WERI-Rb-1 (cell line): ENCODE measurements at regions not wholly inside any gene's neighbourhood (a gene's known extent, or its start where the extent isn't known, plus 50 kb on each side); places are given as distances from the start of the nearest gene placed in this dataset.

Source experiments
- DNase-seq: peaks from one replicate; pipeline ENCODE4 v3.0.0-alpha.2; 2020
- H3K27ac ChIP-seq: fragments of 250-450 bp; sonication (Bioruptor Pico); 2 replicates; pipeline ENCODE4 v1.5.1; 2020; ENCODE audit warnings: mild to moderate bottlenecking, moderate library complexity
- H3K27me3 ChIP-seq: fragments of 250-450 bp; sonication (Bioruptor Pico); 2 replicates; pipeline ENCODE4 v1.5.1; 2021; ENCODE audit warnings: mild to moderate bottlenecking, low read depth, moderate library complexity; ENCODE audit not compliant: insufficient read depth, severe bottlenecking
- H3K36me3 ChIP-seq: fragments of 250-450 bp; sonication (Bioruptor Pico); 2 replicates; pipeline ENCODE4 v1.5.1; 2020; ENCODE audit warnings: mild to moderate bottlenecking, moderate library complexity
- H3K4me3 ChIP-seq: 2 replicates; pipeline ENCODE4 v1.5.1; 2011; ENCODE audit warnings: low read depth, mild to moderate bottlenecking, control low read depth, low read length
- H3K9me3 ChIP-seq: fragments of 250-450 bp; sonication (Bioruptor Pico); 2 replicates; pipeline ENCODE4 v1.5.1; 2021; ENCODE audit warnings: mild to moderate bottlenecking, moderate library complexity; ENCODE audit not compliant: severe bottlenecking
- TF ChIP-seq, protein P1 (sequence below): IDR thresholded peaks from 2 replicates; pipeline ENCODE4 v1.5.1; 2011; ENCODE audit warnings: low read depth, mild to moderate bottlenecking, control low read depth, inconsistent platforms, low read length

GRCh38 chr5:34510002-34510401, 146.1 kb upstream of the RAI14 start:
- H3K4me3 ChIP-seq = no peak overlapping the region
- no peaks in the 10 kb centered on the region for H3K36me3 ChIP-seq
- no peaks in the 10 kb centered on the region for H3K27me3 ChIP-seq

DNA sequence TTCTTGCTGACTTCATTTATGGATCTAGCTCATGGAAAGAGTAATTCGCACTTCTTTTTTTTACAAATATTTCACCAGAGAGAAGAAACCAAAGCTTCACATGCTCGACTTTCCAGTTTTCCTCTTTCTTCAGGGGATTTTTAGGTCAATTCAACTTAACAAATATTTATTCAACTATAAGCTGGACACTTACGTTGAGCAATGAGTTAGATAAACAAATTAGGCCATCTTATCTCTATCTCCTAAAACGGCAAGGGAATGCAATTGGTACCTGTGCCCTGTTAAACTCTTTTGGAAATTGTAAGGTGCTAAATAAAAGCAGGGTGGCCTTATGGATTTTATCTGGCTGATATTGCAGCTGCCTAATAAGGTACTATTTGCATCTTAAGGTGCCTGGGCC, 145.1 kb upstream of the RAI14 start:
- Histone ChIP-seq H3K27ac (no peak overlapping the region), H3K36me3 (no peaks in the 10 kb centered on the region), H3K27me3 (no peaks in the 10 kb centered on the region), H3K9me3 (no peaks in the 10 kb centered on the region), H3K4me3 (no peak overlapping the region)
- TF ChIP-seq, protein P1, sequence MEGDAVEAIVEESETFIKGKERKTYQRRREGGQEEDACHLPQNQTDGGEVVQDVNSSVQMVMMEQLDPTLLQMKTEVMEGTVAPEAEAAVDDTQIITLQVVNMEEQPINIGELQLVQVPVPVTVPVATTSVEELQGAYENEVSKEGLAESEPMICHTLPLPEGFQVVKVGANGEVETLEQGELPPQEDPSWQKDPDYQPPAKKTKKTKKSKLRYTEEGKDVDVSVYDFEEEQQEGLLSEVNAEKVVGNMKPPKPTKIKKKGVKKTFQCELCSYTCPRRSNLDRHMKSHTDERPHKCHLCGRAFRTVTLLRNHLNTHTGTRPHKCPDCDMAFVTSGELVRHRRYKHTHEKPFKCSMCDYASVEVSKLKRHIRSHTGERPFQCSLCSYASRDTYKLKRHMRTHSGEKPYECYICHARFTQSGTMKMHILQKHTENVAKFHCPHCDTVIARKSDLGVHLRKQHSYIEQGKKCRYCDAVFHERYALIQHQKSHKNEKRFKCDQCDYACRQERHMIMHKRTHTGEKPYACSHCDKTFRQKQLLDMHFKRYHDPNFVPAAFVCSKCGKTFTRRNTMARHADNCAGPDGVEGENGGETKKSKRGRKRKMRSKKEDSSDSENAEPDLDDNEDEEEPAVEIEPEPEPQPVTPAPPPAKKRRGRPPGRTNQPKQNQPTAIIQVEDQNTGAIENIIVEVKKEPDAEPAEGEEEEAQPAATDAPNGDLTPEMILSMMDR = no peak
- DNase-seq = no peak

More at GRCh38 chr5:34510002-34510401, 146.1 kb upstream of the RAI14 start:
- TF ChIP-seq, protein P1 = no peak
- Histone ChIP-seq H3K27ac (no peak overlapping the region), H3K9me3 (no peaks in the 10 kb centered on the region)
- no peak for DNase-seq

DNA sequence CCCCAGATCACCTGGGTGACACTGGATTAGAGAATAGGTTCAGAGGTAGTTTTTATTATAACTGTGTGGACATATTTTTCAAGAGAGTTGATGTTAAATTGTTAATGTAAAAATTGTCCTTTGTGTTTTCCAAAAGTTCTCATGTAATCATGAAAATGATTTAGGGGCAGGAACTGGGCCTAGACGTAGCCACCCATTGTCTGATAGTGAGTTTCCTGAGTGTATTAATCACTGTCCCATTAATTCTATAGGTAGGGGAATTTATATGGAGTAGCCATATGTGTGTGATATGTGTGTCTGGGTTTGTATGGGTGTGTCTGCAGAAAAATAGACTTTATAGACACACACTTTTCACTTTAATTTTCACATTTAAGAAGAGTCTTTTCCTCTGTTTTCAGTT, 144.6 kb upstream of the RAI14 start:
- Histone ChIP-seq H3K27ac (no peak overlapping the region), H3K27me3 (no peaks in the 10 kb centered on the region), H3K36me3 (no peaks in the 10 kb centered on the region), H3K9me3 (no peaks in the 10 kb centered on the region), H3K4me3 (no peak overlapping the region)
- DNase-seq = no peak
- TF ChIP-seq, protein P1 = no peak

GRCh38 chr5:34511915-34512314, 144.2 kb upstream of the RAI14 start:
- Histone ChIP-seq H3K4me3 (no peak overlapping the region), H3K9me3 (no peaks in the 10 kb centered on the region), H3K27me3 (no peaks in the 10 kb centered on the region), H3K27ac (no peak overlapping the region), H3K36me3 (no peaks in the 10 kb centered on the region)
- TF ChIP-seq, protein P1 = no peak
- DNase-seq = no peak

GRCh38 chr5:34516166-34516565, 140.0 kb upstream of the RAI14 start:
- Histone ChIP-seq H3K27me3 (no peaks in the 10 kb centered on the region), H3K36me3 (no peaks in the 10 kb centered on the region), H3K9me3 (no peaks in the 10 kb centered on the region), H3K27ac (no peak overlapping the region), H3K4me3 (no peak overlapping the region)
- no peak for DNase-seq
- TF ChIP-seq, protein P1 = no peak

GRCh38 chr5:34516686-34517085, 139.4 kb upstream of the RAI14 start:
- TF ChIP-seq, protein P1 = no peak
- Histone ChIP-seq H3K36me3 (no peaks in the 10 kb centered on the region), H3K27me3 (no peaks in the 10 kb centered on the region), H3K9me3 (no peaks in the 10 kb centered on the region), H3K27ac (no peak overlapping the region), H3K4me3 (no peak overlapping the region)
- no peak for DNase-seq
